ENCODE measurements at regions not wholly inside any gene's neighbourhood (a gene's known extent, or its start where the extent isn't known, plus 50 kb on each side); places are given as distances from the start of the nearest gene placed in this dataset.

- Histone ChIP-seq H3K27me3 (ENCODE audit: control insufficient read depth in 1 of 2, insufficient read depth in 2 of 2, low read length in 1 of 2) (no peaks in the 10 kb centered on the region), H3K4me1 (ENCODE audit: control insufficient read depth in 1 of 2, insufficient read depth in 2 of 2, low read length in 2 of 2) (no peaks in the 10 kb centered on the region), H3K36me3 (ENCODE audit: control insufficient read depth in 1 of 2, insufficient read depth in 2 of 2, low read length in 1 of 2) (no peaks in the 10 kb centered on the region), H3K27ac (ENCODE audit: low read depth in 1 of 2, low read length in 2 of 2) (no peak overlapping the region), H3K9me3 (ENCODE audit: control insufficient read depth, low read length) (peaks cover 4% of the 10 kb centered on the region), H3K4me3 (ENCODE audit: low read length in 2 of 2) (no peak overlapping the region)
- intact Hi-C loops (cut with DNase I), result no loop called here
- 51 to 79% methylated on average over 4 of the region's 4 CpGs for WGBS, 2 donors
- ATAC-seq (ENCODE audit: low FRiP score) (no peak), DNase-seq (no peak)
Measured at GRCh38 chr16:26345966-26346365, 654.2 kb downstream of the HS3ST4 start.

DNA sequence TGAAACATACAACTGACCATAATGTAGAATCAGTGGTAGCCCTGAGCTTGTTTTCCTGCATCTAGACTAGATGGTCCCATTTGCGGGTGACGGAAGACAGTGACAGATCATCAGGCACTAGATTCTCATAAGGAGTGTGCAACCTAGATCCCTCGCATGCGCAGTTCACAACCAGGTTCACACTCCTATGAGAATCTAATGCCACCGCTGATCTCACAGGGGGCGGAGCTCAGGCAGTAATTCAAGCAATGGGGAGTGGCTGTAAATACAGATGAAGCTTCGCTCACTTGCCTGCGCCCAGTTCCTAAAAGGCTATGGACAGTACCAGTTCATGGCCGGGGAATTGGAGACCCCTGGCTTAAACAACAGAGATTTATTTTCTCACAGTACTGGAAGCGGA lies 656.3 kb downstream of the HS3ST4 start:
- H3K4me3 ChIP-seq (ENCODE audit: low read length in 2 of 2), result no peak overlapping the region
- peaks cover 4% of the 10 kb centered on the region for H3K9me3 ChIP-seq (ENCODE audit: control insufficient read depth, low read length)
- no peaks in the 10 kb centered on the region for H3K36me3 ChIP-seq (ENCODE audit: control insufficient read depth in 1 of 2, insufficient read depth in 2 of 2, low read length in 1 of 2)
- WGBS, 2 donors, result 89 to 90% methylated on average over 10 of the region's 10 CpGs
- no peak overlapping the region for H3K27ac ChIP-seq (ENCODE audit: low read depth in 1 of 2, low read length in 2 of 2)
- DNase-seq (no peak), ATAC-seq (ENCODE audit: low FRiP score) (no peak)
- intact Hi-C loops (cut with DNase I), result no loop called here
- H3K27me3 ChIP-seq (ENCODE audit: control insufficient read depth in 1 of 2, insufficient read depth in 2 of 2, low read length in 1 of 2), result no peaks in the 10 kb centered on the region
- H3K4me1 ChIP-seq (ENCODE audit: control insufficient read depth in 1 of 2, insufficient read depth in 2 of 2, low read length in 2 of 2), result no peaks in the 10 kb centered on the region

GRCh38 chr16:26360867-26361266 lies 669.1 kb downstream of the HS3ST4 start:
- 75 to 84% methylated on average over 4 of the region's 4 CpGs for WGBS, 2 donors
- ATAC-seq (ENCODE audit: low FRiP score), result no peak
- no peak overlapping the region for H3K4me3 ChIP-seq (ENCODE audit: low read length in 2 of 2)
- DNase-seq, result no peak
- intact Hi-C loops (cut with DNase I), result no loop called here
- no peaks in the 10 kb centered on the region for H3K27me3 ChIP-seq (ENCODE audit: control insufficient read depth in 1 of 2, insufficient read depth in 2 of 2, low read length in 1 of 2)
- no peak overlapping the region for H3K27ac ChIP-seq (ENCODE audit: low read depth in 1 of 2, low read length in 2 of 2)
- peaks cover 2% of the 10 kb centered on the region for H3K9me3 ChIP-seq (ENCODE audit: control insufficient read depth, low read length)
- H3K36me3 ChIP-seq (ENCODE audit: control insufficient read depth in 1 of 2, insufficient read depth in 2 of 2, low read length in 1 of 2), result no peaks in the 10 kb centered on the region
- no peaks in the 10 kb centered on the region for H3K4me1 ChIP-seq (ENCODE audit: control insufficient read depth in 1 of 2, insufficient read depth in 2 of 2, low read length in 2 of 2)

DNA sequence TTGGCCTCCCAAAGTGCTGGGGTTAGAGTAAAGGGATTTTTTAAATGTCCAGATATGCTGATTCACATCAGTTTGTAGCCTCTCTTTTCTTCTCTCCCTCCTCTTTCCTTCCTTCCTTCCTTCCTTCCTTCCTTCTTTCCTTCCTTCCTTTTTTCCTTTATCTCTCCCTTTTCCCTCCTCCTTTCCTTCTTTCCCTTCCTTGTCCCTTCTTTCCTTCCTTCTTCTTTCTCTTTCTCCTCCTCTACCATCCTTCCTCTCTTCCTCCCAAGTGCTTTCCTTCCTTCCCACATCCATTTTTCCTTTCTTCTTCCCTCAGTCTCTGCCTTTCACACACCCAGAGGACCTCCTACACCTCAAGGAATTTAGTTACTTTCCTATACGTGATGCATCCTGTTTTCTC lies 671.8 kb downstream of the HS3ST4 start:
- Histone ChIP-seq H3K27ac (ENCODE audit: low read depth in 1 of 2, low read length in 2 of 2) (no peak overlapping the region), H3K4me3 (ENCODE audit: low read length in 2 of 2) (no peak overlapping the region), H3K4me1 (ENCODE audit: control insufficient read depth in 1 of 2, insufficient read depth in 2 of 2, low read length in 2 of 2) (no peaks in the 10 kb centered on the region), H3K9me3 (ENCODE audit: control insufficient read depth, low read length) (peaks cover 2% of the 10 kb centered on the region), H3K36me3 (ENCODE audit: control insufficient read depth in 1 of 2, insufficient read depth in 2 of 2, low read length in 1 of 2) (no peaks in the 10 kb centered on the region), H3K27me3 (ENCODE audit: control insufficient read depth in 1 of 2, insufficient read depth in 2 of 2, low read length in 1 of 2) (no peaks in the 10 kb centered on the region)
- DNase-seq, result no peak
- WGBS, 2 donors, result 49 to 50% methylated on average over 1 of the region's 1 CpG
- intact Hi-C loops (cut with DNase I), result no loop called here
- ATAC-seq (ENCODE audit: low FRiP score), result no peak

GRCh38 chr16:26365161-26365940 lies 673.6 kb downstream of the HS3ST4 start:
- Histone ChIP-seq H3K4me1 (ENCODE audit: control insufficient read depth in 1 of 2, insufficient read depth in 2 of 2, low read length in 2 of 2) (no peaks in the 10 kb centered on the region), H3K36me3 (ENCODE audit: control insufficient read depth in 1 of 2, insufficient read depth in 2 of 2, low read length in 1 of 2) (no peaks in the 10 kb centered on the region), H3K27ac (ENCODE audit: low read depth in 1 of 2, low read length in 2 of 2) (no peak overlapping the region), H3K27me3 (ENCODE audit: control insufficient read depth in 1 of 2, insufficient read depth in 2 of 2, low read length in 1 of 2) (no peaks in the 10 kb centered on the region), H3K4me3 (ENCODE audit: low read length in 2 of 2) (no peak overlapping the region), H3K9me3 (ENCODE audit: control insufficient read depth, low read length) (peaks cover 2% of the 10 kb centered on the region)
- intact Hi-C loops (cut with DNase I), result no loop called here
- DNase-seq, result no peak
- ATAC-seq (ENCODE audit: low FRiP score), result no peak
- WGBS, 2 donors, result 25 to 27% methylated on average over 8 of the region's 8 CpGs

GRCh38 chr16:26371349-26371869 lies 679.6 kb downstream of the HS3ST4 start:
- no peak for ATAC-seq (ENCODE audit: low FRiP score)
- intact Hi-C loops (cut with DNase I), result no loop called here
- no peak for DNase-seq
- Histone ChIP-seq H3K27ac (ENCODE audit: low read depth in 1 of 2, low read length in 2 of 2) (no peak overlapping the region), H3K36me3 (ENCODE audit: control insufficient read depth in 1 of 2, insufficient read depth in 2 of 2, low read length in 1 of 2) (no peaks in the 10 kb centered on the region), H3K4me3 (ENCODE audit: low read length in 2 of 2) (no peak overlapping the region), H3K27me3 (ENCODE audit: control insufficient read depth in 1 of 2, insufficient read depth in 2 of 2, low read length in 1 of 2) (no peaks in the 10 kb centered on the region), H3K4me1 (ENCODE audit: control insufficient read depth in 1 of 2, insufficient read depth in 2 of 2, low read length in 2 of 2) (no peaks in the 10 kb centered on the region), H3K9me3 (ENCODE audit: control insufficient read depth, low read length) (peaks cover 2% of the 10 kb centered on the region)
- 52 to 65% methylated on average over 1 of the region's 1 CpG for WGBS, 2 donors

- H3K36me3 ChIP-seq (ENCODE audit: control insufficient read depth in 1 of 2, insufficient read depth in 2 of 2, low read length in 1 of 2), result no peaks in the 10 kb centered on the region
- H3K4me3 ChIP-seq (ENCODE audit: low read length in 2 of 2), result no peak overlapping the region
- 73 to 82% methylated on average over 4 of the region's 4 CpGs for WGBS, 2 donors
- DNase-seq, result no peak
- no peaks in the 10 kb centered on the region for H3K4me1 ChIP-seq (ENCODE audit: control insufficient read depth in 1 of 2, insufficient read depth in 2 of 2, low read length in 2 of 2)
- H3K27ac ChIP-seq (ENCODE audit: low read depth in 1 of 2, low read length in 2 of 2), result no peak overlapping the region
- H3K27me3 ChIP-seq (ENCODE audit: control insufficient read depth in 1 of 2, insufficient read depth in 2 of 2, low read length in 1 of 2), result no peaks in the 10 kb centered on the region
- peak; percentile 36 for ATAC-seq (ENCODE audit: low FRiP score)
- intact Hi-C loops (cut with DNase I), result no loop called here
- H3K9me3 ChIP-seq (ENCODE audit: control insufficient read depth, low read length), result no peaks in the 10 kb centered on the region
Measured at GRCh38 chr16:26374279-26374925, 682.6 kb downstream of the HS3ST4 start.

- H3K4me3 ChIP-seq (ENCODE audit: low read length in 2 of 2), result no peak overlapping the region
- no peak for ATAC-seq (ENCODE audit: low FRiP score)
- H3K27ac ChIP-seq (ENCODE audit: low read depth in 1 of 2, low read length in 2 of 2), result no peak overlapping the region
- H3K27me3 ChIP-seq (ENCODE audit: control insufficient read depth in 1 of 2, insufficient read depth in 2 of 2, low read length in 1 of 2), result no peaks in the 10 kb centered on the region
- intact Hi-C loops (cut with DNase I), result no loop called here
- H3K9me3 ChIP-seq (ENCODE audit: control insufficient read depth, low read length), result no peaks in the 10 kb centered on the region
- no peak for DNase-seq
- WGBS, 2 donors, result 53 to 59% methylated on average over 2 of the region's 2 CpGs
- no peaks in the 10 kb centered on the region for H3K4me1 ChIP-seq (ENCODE audit: control insufficient read depth in 1 of 2, insufficient read depth in 2 of 2, low read length in 2 of 2)
- no peaks in the 10 kb centered on the region for H3K36me3 ChIP-seq (ENCODE audit: control insufficient read depth in 1 of 2, insufficient read depth in 2 of 2, low read length in 1 of 2)
Measured at GRCh38 chr16:26382586-26382985, 684.1 kb upstream of the C16orf82 start.

DNA sequence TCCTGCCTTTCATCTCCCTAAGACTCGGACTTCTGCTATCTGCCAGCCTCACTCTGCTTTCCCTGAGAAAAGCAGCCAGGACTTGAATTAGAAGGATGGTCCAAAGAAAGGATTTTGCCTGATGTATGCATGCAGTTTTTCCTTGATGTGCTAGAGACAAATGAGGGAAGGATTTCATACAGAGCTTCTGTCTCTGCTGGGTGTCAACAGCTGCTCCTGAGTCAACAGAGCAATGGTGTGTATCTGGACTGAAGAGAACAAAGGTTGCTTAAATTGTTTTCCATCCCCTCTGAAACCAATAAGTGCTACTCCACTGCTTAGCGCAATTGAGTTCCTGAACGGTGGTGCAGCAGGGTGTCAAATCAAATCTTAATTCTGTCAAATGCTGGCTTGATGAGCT lies 680.6 kb upstream of the C16orf82 start:
- Histone ChIP-seq H3K4me1 (ENCODE audit: control insufficient read depth in 1 of 2, insufficient read depth in 2 of 2, low read length in 2 of 2) (no peaks in the 10 kb centered on the region), H3K27me3 (ENCODE audit: control insufficient read depth in 1 of 2, insufficient read depth in 2 of 2, low read length in 1 of 2) (no peaks in the 10 kb centered on the region), H3K36me3 (ENCODE audit: control insufficient read depth in 1 of 2, insufficient read depth in 2 of 2, low read length in 1 of 2) (no peaks in the 10 kb centered on the region), H3K9me3 (ENCODE audit: control insufficient read depth, low read length) (no peaks in the 10 kb centered on the region), H3K27ac (ENCODE audit: low read depth in 1 of 2, low read length in 2 of 2) (no peak overlapping the region), H3K4me3 (ENCODE audit: low read length in 2 of 2) (no peak overlapping the region)
- ATAC-seq (ENCODE audit: low FRiP score) (no peak), DNase-seq (no peak)
- intact Hi-C loops (cut with DNase I), result no loop called here
- WGBS, 2 donors, result 39 to 42% methylated on average over 3 of the region's 3 CpGs
